MCF 10A (cell line): ENCODE measurements at regions not wholly inside any gene's neighbourhood (a gene's known extent, or its start where the extent isn't known, plus 50 kb on each side); places are given as distances from the start of the nearest gene placed in this dataset.
A peak's percentile ranks its signal among the peaks of the same experiment; 100 is the strongest.

Experiments
- BruUV-seq: library from RNA; stranded (reverse); fragments of 400-500 nt; replicated peaks from 2 replicates; lab custom pipeline; 2021; lab: Mats Ljungman, UMichigan
- CTCF ChIA-PET: fragments of 300-600 bp; sonication (Branson Sonifier 250); formaldehyde crosslinking; extraction: SDS; loops from one replicate; lab custom pipeline; 2021; ENCODE audit warnings: antibody characterized with exemption, inconsistent platforms; lab: Yijun Ruan, JAX
- POLR2A ChIA-PET: fragments of 300-600, 350-650 bp; sonication (Branson Sonifier 250); formaldehyde crosslinking; extraction: SDS; loops from one replicate; lab custom pipeline; 2020; ENCODE audit warnings: antibody characterized with exemption, inconsistent platforms; lab: Yijun Ruan, JAX
- DNase-seq: peaks from one replicate; pipeline ENCODE4 v3.0.0-alpha.2; 2018; ENCODE audit not compliant: unreplicated experiment
- H3K27ac Mint-ChIP-seq: one replicate; pipeline ENCODE4 v1.8.0; 2022; ENCODE audit warnings: mild to moderate bottlenecking, low read depth, mixed read lengths; ENCODE audit not compliant: unreplicated experiment
- H3K27me3 Mint-ChIP-seq: one replicate; pipeline ENCODE4 v1.8.0; 2022; ENCODE audit warnings: mixed read lengths; ENCODE audit not compliant: insufficient read depth, unreplicated experiment
- H3K36me3 Mint-ChIP-seq: one replicate; pipeline ENCODE4 v1.8.0; 2022; ENCODE audit warnings: mild to moderate bottlenecking, moderate library complexity, mixed read lengths; ENCODE audit not compliant: insufficient read depth, unreplicated experiment
- H3K4me1 Mint-ChIP-seq: one replicate; pipeline ENCODE4 v1.8.0; 2022; ENCODE audit warnings: mixed read lengths; ENCODE audit not compliant: insufficient read depth, unreplicated experiment
- H3K4me3 Mint-ChIP-seq: one replicate; pipeline ENCODE4 v1.8.0; 2022; ENCODE audit warnings: mild to moderate bottlenecking, moderate library complexity, mixed read lengths; ENCODE audit not compliant: unreplicated experiment
- H3K9me3 Mint-ChIP-seq: one replicate; pipeline ENCODE4 v1.8.0; 2022; ENCODE audit warnings: mixed read lengths; ENCODE audit not compliant: unreplicated experiment
- CTCF ChIP-seq: fragments of 200-600 bp; IDR thresholded peaks from one replicate; pipeline ENCODE4 v1.8.0; 2022; ENCODE audit warnings: antibody characterized with exemption, mild to moderate bottlenecking; ENCODE audit not compliant: unreplicated experiment
- intact Hi-C: fragments of 100-400 bp; cut with micrococcal nuclease; formaldehyde crosslinking; loops from 2 replicates; pipeline ENCODE4 v1.14.1; 2022

- TF ChIP-seq CTCF: no peak
- no peaks in the 10 kb centered on the region for H3K9me3 Mint-ChIP-seq
- POLR2A ChIA-PET: no interaction called here
- no peak for DNase-seq
- no peak overlapping the region for H3K4me3 Mint-ChIP-seq
- no peaks in the 10 kb centered on the region for H3K27me3 Mint-ChIP-seq
- H3K36me3 Mint-ChIP-seq: no peaks in the 10 kb centered on the region
- BruUV-seq: no TSS peak
- H3K4me1 Mint-ChIP-seq: no peaks in the 10 kb centered on the region
- CTCF ChIA-PET: no interaction called here
- H3K27ac Mint-ChIP-seq: no peak overlapping the region
- intact Hi-C loops: no loop called here
Observed at GRCh38 chr5:53206562-53206961, 97.0 kb upstream of the MOCS2 start.

GRCh38 chr5:53211799-53212198, 102.2 kb upstream of the MOCS2 start:
- ChIA-PET POLR2A (interaction anchor here (1.0 kb wide), 1 partner anchor 12 kb away, joined by 5 read pairs; no protein-coding TSS in a partner anchor), CTCF (interaction anchor here (0.8 to 0.9 kb wide), 2 partner anchors 22 to 312 kb away, joined by 3 read pairs; no protein-coding TSS in a partner anchor)
- Mint-ChIP-seq H3K9me3 (peaks cover 7% of the 10 kb centered on the region), H3K4me3 (no peak overlapping the region), H3K27me3 (no peaks in the 10 kb centered on the region), H3K36me3 (no peaks in the 10 kb centered on the region), H3K27ac (no peak overlapping the region), H3K4me1 (no peaks in the 10 kb centered on the region)
- no TSS peak for BruUV-seq
- peak; percentile 50 for DNase-seq
- intact Hi-C loops: no loop called here
- no peak for TF ChIP-seq CTCF

GRCh38 chr5:53219174-53219573, 109.6 kb upstream of the MOCS2 start:
- H3K4me3 Mint-ChIP-seq: no peak overlapping the region
- CTCF ChIA-PET: interaction anchor here (0.6 kb wide), 1 partner anchor 43 kb away, joined by 3 read pairs; no protein-coding TSS in a partner anchor

GRCh38 chr5:53219610-53220009, 110.1 kb upstream of the MOCS2 start:
- BruUV-seq: no TSS peak
- Mint-ChIP-seq H3K4me1 (no peaks in the 10 kb centered on the region), H3K36me3 (no peaks in the 10 kb centered on the region), H3K4me3 (no peak overlapping the region), H3K27ac (no peak overlapping the region), H3K9me3 (peaks cover 20% of the 10 kb centered on the region), H3K27me3 (no peaks in the 10 kb centered on the region)
- ChIA-PET CTCF (interaction anchor here (0.6 kb wide), 1 partner anchor 43 kb away, joined by 3 read pairs; no protein-coding TSS in a partner anchor), POLR2A (no interaction called here)
- TF ChIP-seq CTCF: no peak
- intact Hi-C loops: no loop called here
- DNase-seq: no peak

More at GRCh38 chr5:53219174-53219573, 109.6 kb upstream of the MOCS2 start:
- POLR2A ChIA-PET: no interaction called here
- no peak for DNase-seq
- Mint-ChIP-seq H3K27ac (no peak overlapping the region), H3K4me1 (no peaks in the 10 kb centered on the region), H3K36me3 (no peaks in the 10 kb centered on the region), H3K9me3 (peaks cover 20% of the 10 kb centered on the region), H3K27me3 (no peaks in the 10 kb centered on the region)
- BruUV-seq: no TSS peak
- intact Hi-C loops: no loop called here
- no peak for TF ChIP-seq CTCF
